ENCODE measurements at regions not wholly inside any gene's neighbourhood (a gene's known extent, or its start where the extent isn't known, plus 50 kb on each side); places are given as distances from the start of the nearest gene placed in this dataset.

DNA sequence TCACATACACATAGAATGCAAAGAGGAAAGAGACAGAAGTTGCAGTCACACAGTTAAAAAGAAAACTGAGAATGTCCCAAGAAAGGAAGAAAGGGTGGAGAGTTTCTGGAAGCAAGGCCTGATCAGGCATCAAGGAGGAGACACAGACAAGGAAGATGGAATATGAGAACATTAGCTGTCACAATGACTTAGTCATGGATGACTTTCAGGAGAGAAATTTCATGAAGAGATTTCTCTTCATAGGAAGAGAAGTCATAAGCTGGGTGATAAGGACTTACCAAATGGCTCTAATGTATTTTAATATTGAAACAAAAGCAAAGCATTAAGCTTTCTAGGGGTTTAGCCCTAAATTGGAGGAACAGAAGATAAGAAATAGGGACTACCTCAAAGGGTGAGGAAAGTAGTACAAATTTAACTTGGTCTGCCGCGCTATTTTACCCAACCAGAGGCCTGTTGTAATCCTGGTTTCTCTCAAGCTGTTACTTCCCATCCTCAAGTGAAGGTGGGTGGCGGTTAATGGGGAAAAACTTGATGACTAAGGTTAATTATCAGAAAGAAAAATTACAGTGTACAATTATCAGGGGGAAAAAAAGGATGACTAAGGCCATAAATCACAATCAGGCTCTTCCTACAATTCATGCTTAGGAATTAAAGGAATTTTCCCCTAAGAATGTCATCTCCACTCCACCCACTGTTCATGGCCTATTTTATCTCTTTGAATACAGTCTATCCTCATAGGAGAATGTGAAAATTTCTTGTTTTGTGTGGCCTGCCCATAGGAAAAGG, 93.9 kb upstream of the ADGRL2 start:
- H3K9me3 ChIP-seq (ENCODE audit: low read length), result no peaks in the 10 kb centered on the region
- H3K36me3 ChIP-seq (ENCODE audit: insufficient read depth, low read length), result no peaks in the 10 kb centered on the region
- H3K27me3 ChIP-seq (ENCODE audit: insufficient read depth, low read depth, low read length), result no peaks in the 10 kb centered on the region
- H3K9me2 ChIP-seq (ENCODE audit: insufficient read depth, low read length), result no peaks in the 10 kb centered on the region
- H2AFZ ChIP-seq (ENCODE audit: low read depth, low read length), result no peak overlapping the region
- no peak overlapping the region for H3K4me2 ChIP-seq (ENCODE audit: low read length)
- no peak overlapping the region for H3K27ac ChIP-seq (ENCODE audit: low read length)
- H3K79me2 ChIP-seq (replicated peaks; ENCODE audit: insufficient read depth, low read length), result no peaks in the 10 kb centered on the region
- no peaks in the 10 kb centered on the region for H3F3A ChIP-seq (ENCODE audit: insufficient read depth, low read length, poor library complexity, severe bottlenecking)
- H3K4me3 ChIP-seq (ENCODE audit: low read length), result no peak overlapping the region
- H4K20me1 ChIP-seq (ENCODE audit: insufficient read depth), result no peaks in the 10 kb centered on the region
- TF ChIP-seq RAD21 (conservative IDR thresholded peaks at IDR 0.05) (no peak), TAF1 (IDR thresholded peaks at IDR 0.05; ENCODE audit: low read depth) (no peak), SMC3 (conservative IDR thresholded peaks at IDR 0.05; ENCODE audit: poor library complexity) (no peak), CTCF (IDR thresholded peaks at IDR 0.05; ENCODE audit: poor library complexity, severe bottlenecking) (no peak)
- H3K9ac ChIP-seq (ENCODE audit: low read length), result no peak overlapping the region

GRCh38 chr1:81703756-81704463, 96.8 kb upstream of the ADGRL2 start:
- H3K4me3 ChIP-seq (ENCODE audit: low read length), result no peak overlapping the region
- H3K79me2 ChIP-seq (replicated peaks; ENCODE audit: insufficient read depth, low read length), result no peaks in the 10 kb centered on the region
- TF ChIP-seq EP300 (conservative IDR thresholded peaks at IDR 0.05; ENCODE audit: poor library complexity, severe bottlenecking) (no peak), REST (IDR thresholded peaks at IDR 0.05; ENCODE audit: borderline replicate concordance) (no peak), RAD21 (conservative IDR thresholded peaks at IDR 0.05) (no peak), MXI1 (conservative IDR thresholded peaks at IDR 0.05; ENCODE audit: poor library complexity, severe bottlenecking) (no peak), TAF1 (IDR thresholded peaks at IDR 0.05; ENCODE audit: low read depth) (no peak), SMC3 (conservative IDR thresholded peaks at IDR 0.05; ENCODE audit: poor library complexity) (no peak), POLR2AphosphoS5 (IDR thresholded peaks at IDR 0.05) (no peak), CTCF (IDR thresholded peaks at IDR 0.05; ENCODE audit: poor library complexity, severe bottlenecking) (no peak), EZH2 (IDR thresholded peaks at IDR 0.05; ENCODE audit: borderline replicate concordance, insufficient read depth, low read length, poor library complexity, severe bottlenecking) (no peak)
- H3K27ac ChIP-seq (ENCODE audit: low read length), result no peak overlapping the region
- H3F3A ChIP-seq (ENCODE audit: insufficient read depth, low read length, poor library complexity, severe bottlenecking), result no peaks in the 10 kb centered on the region
- no peaks in the 10 kb centered on the region for H3K9me2 ChIP-seq (ENCODE audit: insufficient read depth, low read length)
- H4K20me1 ChIP-seq (ENCODE audit: insufficient read depth), result no peaks in the 10 kb centered on the region
- no peak overlapping the region for H2AFZ ChIP-seq (ENCODE audit: low read depth, low read length)
- no peak overlapping the region for H3K4me2 ChIP-seq (ENCODE audit: low read length)
- no peaks in the 10 kb centered on the region for H3K36me3 ChIP-seq (ENCODE audit: insufficient read depth, low read length)
- H3K27me3 ChIP-seq (ENCODE audit: insufficient read depth, low read depth, low read length), result no peaks in the 10 kb centered on the region
- no peak overlapping the region for H3K9ac ChIP-seq (ENCODE audit: low read length)
- H3K9me3 ChIP-seq (ENCODE audit: low read length), result no peaks in the 10 kb centered on the region

Measured in neural cell (in vitro differentiated cells).